ENCODE measurements at regions not wholly inside any gene's neighbourhood (a gene's known extent, or its start where the extent isn't known, plus 50 kb on each side); places are given as distances from the start of the nearest gene placed in this dataset.
"Not testable (repeated sequence)": the region's sequence is repeated elsewhere in the genome, so short reads cannot be mapped to it uniquely, and the experiment has no call there.

GRCh38 chrX:1140236-1140681 lies 72.2 kb downstream of the CRLF2 start:
- no peak for DNase-seq (ENCODE audit: low read depth)

GRCh38 chrX:1139185-1139500 lies 73.3 kb downstream of the CRLF2 start:
- TF ChIP-seq CTCF (IDR thresholded peaks at IDR 0.05; ENCODE audit: insufficient read depth, low read length, poor library complexity, severe bottlenecking): no peak
- H3K36me3 ChIP-seq (ENCODE audit: control insufficient read depth, insufficient read depth, low read length): no peaks in the 10 kb centered on the region
- H3K4me3 ChIP-seq (ENCODE audit: low read depth, low read length): no peak overlapping the region
- no peak for DNase-seq (ENCODE audit: low read depth)
- H3K27me3 ChIP-seq (ENCODE audit: control insufficient read depth, insufficient read depth, low read length): no peaks in the 10 kb centered on the region

More at GRCh38 chrX:1140236-1140681, 72.2 kb downstream of the CRLF2 start:
- Histone ChIP-seq H3K36me3 (ENCODE audit: control insufficient read depth, insufficient read depth, low read length) (no peaks in the 10 kb centered on the region), H3K4me3 (ENCODE audit: low read depth, low read length) (no peak overlapping the region), H3K27me3 (ENCODE audit: control insufficient read depth, insufficient read depth, low read length) (no peaks in the 10 kb centered on the region)
- TF ChIP-seq CTCF (IDR thresholded peaks at IDR 0.05; ENCODE audit: insufficient read depth, low read length, poor library complexity, severe bottlenecking): no peak

- DNase-seq (ENCODE audit: low read depth): no peak
- no peaks in the 10 kb centered on the region for H3K27me3 ChIP-seq (ENCODE audit: control insufficient read depth, insufficient read depth, low read length)
- H3K36me3 ChIP-seq (ENCODE audit: control insufficient read depth, insufficient read depth, low read length): no peaks in the 10 kb centered on the region
- TF ChIP-seq CTCF (IDR thresholded peaks at IDR 0.05; ENCODE audit: insufficient read depth, low read length, poor library complexity, severe bottlenecking): no peak
- H3K4me3 ChIP-seq (ENCODE audit: low read depth, low read length): no peak overlapping the region
These were observed 73.8 kb downstream of the CRLF2 start for GRCh38 chrX:1138476-1139184.

- no peak overlapping the region for H3K4me3 ChIP-seq (ENCODE audit: low read depth, low read length)
- H3K27me3 ChIP-seq (ENCODE audit: control insufficient read depth, insufficient read depth, low read length): no peaks in the 10 kb centered on the region
- no peak for DNase-seq (ENCODE audit: low read depth)
- TF ChIP-seq CTCF (IDR thresholded peaks at IDR 0.05; ENCODE audit: insufficient read depth, low read length, poor library complexity, severe bottlenecking): no peak
- H3K36me3 ChIP-seq (ENCODE audit: control insufficient read depth, insufficient read depth, low read length): no peaks in the 10 kb centered on the region
These were observed 74.9 kb downstream of the CRLF2 start for GRCh38 chrX:1137531-1137930.

- H3K27me3 ChIP-seq (ENCODE audit: control insufficient read depth, insufficient read depth, low read length); H3K36me3 ChIP-seq (ENCODE audit: control insufficient read depth, insufficient read depth, low read length); DNase-seq (ENCODE audit: low read depth); H3K4me3 ChIP-seq (ENCODE audit: low read depth, low read length): not testable (repeated sequence)
These were observed 75.9 kb downstream of the CRLF2 start for GRCh38 chrX:1136582-1136981.

GRCh38 chrX:1134976-1135375 lies 77.5 kb downstream of the CRLF2 start:
- no peak overlapping the region for H3K4me3 ChIP-seq (ENCODE audit: low read depth, low read length)
- no peak for DNase-seq (ENCODE audit: low read depth)
- no peaks in the 10 kb centered on the region for H3K27me3 ChIP-seq (ENCODE audit: control insufficient read depth, insufficient read depth, low read length)
- H3K36me3 ChIP-seq (ENCODE audit: control insufficient read depth, insufficient read depth, low read length): no peaks in the 10 kb centered on the region
- no peak for TF ChIP-seq CTCF (IDR thresholded peaks at IDR 0.05; ENCODE audit: insufficient read depth, low read length, poor library complexity, severe bottlenecking)
